IPS-20b (cell line): ENCODE measurements at regions not wholly inside any gene's neighbourhood (a gene's known extent, or its start where the extent isn't known, plus 50 kb on each side); places are given as distances from the start of the nearest gene placed in this dataset.

ENCODE experiments used
- H3K27ac ChIP-seq: one replicate; pipeline ENCODE4 v1.5.1; 2013; ENCODE audit warnings: low read length
- H3K27me3 ChIP-seq: 2 replicates; pipeline ENCODE4 v1.6.1; 2013; ENCODE audit warnings: mild to moderate bottlenecking, low read length, inconsistent platforms; ENCODE audit not compliant: insufficient read depth
- H3K36me3 ChIP-seq: 2 replicates; pipeline ENCODE4 v1.6.1; 2013; ENCODE audit warnings: low read depth, mild to moderate bottlenecking, inconsistent platforms, low read length, moderate library complexity; ENCODE audit not compliant: insufficient read depth
- H3K4me1 ChIP-seq: 2 replicates; pipeline ENCODE4 v1.6.1; 2013; ENCODE audit warnings: mild to moderate bottlenecking, control low read depth, inconsistent platforms, low read length, moderate library complexity; ENCODE audit not compliant: insufficient read depth
- H3K4me3 ChIP-seq: 2 replicates; pipeline ENCODE4 v1.5.1; 2013; ENCODE audit warnings: mild to moderate bottlenecking, low read length, inconsistent platforms
- H3K9ac ChIP-seq: 2 replicates; pipeline ENCODE4 v1.6.1; 2013; ENCODE audit warnings: low read depth, mild to moderate bottlenecking, inconsistent platforms, low read length, moderate library complexity
- H3K9me3 ChIP-seq: 2 replicates; pipeline ENCODE4 v1.6.1; 2013; ENCODE audit warnings: mild to moderate bottlenecking, low read depth, low read length, inconsistent platforms; ENCODE audit not compliant: insufficient read depth

DNA sequence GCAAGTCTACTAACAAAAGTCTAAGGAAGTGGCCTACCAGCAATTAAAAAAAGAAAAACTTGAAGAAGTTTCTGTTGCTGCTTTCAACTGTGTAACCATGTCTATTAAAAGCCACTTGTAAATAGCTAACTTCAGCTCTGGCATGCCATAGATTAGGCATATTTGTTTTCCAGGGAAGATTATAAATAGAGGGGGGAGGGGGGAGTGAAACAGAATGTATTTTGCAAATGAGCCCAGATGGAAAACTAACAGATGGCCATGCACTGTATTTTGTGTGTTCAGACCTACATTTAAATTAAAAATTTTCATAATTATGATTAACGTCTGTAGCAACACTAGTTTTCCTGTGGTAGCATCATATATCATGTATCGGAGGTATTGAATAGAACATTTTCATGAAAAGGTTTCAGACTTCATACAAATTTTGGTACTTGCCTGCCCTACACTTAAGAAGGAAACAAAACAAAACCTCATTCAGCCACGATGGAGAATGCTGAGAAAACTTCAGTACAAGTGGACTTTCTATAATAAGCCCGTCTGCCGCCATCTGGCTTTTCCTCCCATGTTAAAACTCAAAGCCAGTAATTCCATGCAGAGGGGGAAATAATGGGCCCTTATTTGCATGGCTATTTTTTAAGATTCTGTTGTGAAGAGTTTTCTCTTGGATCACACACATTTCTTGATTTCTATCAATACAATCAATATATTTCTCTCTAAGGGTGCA is 220.4 kb upstream of the SMARCA2 start:
- Histone ChIP-seq H3K4me3 (no peak overlapping the region), H3K9me3 (no peaks in the 10 kb centered on the region), H3K9ac (no peak overlapping the region), H3K36me3 (no peaks in the 10 kb centered on the region), H3K27me3 (no peaks in the 10 kb centered on the region; the same call in 1 of the 2 replicates), H3K4me1 (no peaks in the 10 kb centered on the region), H3K27ac (no peak overlapping the region)

GRCh38 chr9:1804128-1804865 is 210.8 kb upstream of the SMARCA2 start:
- Histone ChIP-seq H3K4me3 (no peak overlapping the region), H3K36me3 (no peaks in the 10 kb centered on the region), H3K9me3 (no peaks in the 10 kb centered on the region), H3K27ac (no peak overlapping the region), H3K27me3 (no peaks in the 10 kb centered on the region), H3K4me1 (no peaks in the 10 kb centered on the region), H3K9ac (no peak overlapping the region)

DNA sequence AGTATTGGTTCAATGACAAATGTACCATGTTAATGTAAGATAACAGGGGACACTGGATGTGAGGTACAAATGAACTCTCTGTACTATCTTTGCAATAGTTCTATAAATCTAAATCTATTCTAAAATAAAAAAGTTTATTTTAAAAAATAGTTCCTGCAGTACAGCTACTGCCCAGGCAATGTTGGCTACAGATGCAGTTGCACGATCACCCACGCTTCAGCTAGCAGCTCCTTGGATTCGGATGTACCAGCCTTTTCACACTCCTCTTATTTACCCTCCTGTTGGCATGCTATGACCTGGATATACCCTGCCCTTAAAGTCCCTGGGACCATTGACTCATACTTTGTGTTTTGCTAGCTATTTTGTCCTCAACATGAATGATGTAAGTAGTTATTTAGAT is 185.4 kb upstream of the SMARCA2 start:
- Histone ChIP-seq H3K27me3 (no peaks in the 10 kb centered on the region), H3K4me3 (no peak overlapping the region), H3K36me3 (no peaks in the 10 kb centered on the region), H3K4me1 (no peaks in the 10 kb centered on the region), H3K27ac (no peak overlapping the region), H3K9me3 (no peaks in the 10 kb centered on the region), H3K9ac (no peak overlapping the region)

GRCh38 chr9:1832960-1833359 is 182.2 kb upstream of the SMARCA2 start:
- Histone ChIP-seq H3K4me1 (no peaks in the 10 kb centered on the region), H3K4me3 (no peak overlapping the region), H3K27me3 (no peaks in the 10 kb centered on the region), H3K36me3 (no peaks in the 10 kb centered on the region), H3K9ac (no peak overlapping the region), H3K27ac (no peak overlapping the region), H3K9me3 (no peaks in the 10 kb centered on the region)

DNA sequence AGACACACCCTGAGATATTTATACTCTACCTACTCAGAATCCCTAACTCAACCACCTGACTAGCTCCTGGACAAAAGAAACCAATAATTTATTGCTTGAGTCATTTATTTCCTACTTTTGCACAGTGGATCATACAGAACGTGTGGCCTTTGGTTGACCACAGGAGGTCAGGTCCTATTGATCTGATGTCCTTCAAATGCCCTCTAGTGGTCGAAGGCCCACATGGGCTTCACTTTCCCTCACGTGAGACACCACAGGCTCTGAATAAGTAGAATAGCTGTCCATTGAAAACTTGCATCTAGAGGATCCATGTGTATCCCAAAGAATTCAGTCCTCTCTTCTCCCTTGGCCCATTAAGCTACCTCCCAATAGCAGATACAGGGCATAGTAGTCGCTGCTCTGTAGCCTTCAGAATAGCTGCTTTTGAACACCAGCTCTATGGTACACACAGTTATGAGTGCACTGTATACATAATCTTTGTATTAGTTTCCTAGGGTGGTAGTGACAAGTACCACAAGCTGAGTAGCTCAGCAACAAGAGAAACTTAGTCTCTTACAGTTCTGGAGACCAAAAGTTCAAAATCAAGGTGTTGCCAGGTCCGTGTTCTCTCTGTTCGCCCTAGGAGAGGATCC is 177.6 kb upstream of the SMARCA2 start:
- Histone ChIP-seq H3K36me3 (no peaks in the 10 kb centered on the region), H3K27ac (no peak overlapping the region), H3K9me3 (no peaks in the 10 kb centered on the region), H3K27me3 (no peaks in the 10 kb centered on the region), H3K4me1 (no peaks in the 10 kb centered on the region), H3K4me3 (no peak overlapping the region), H3K9ac (no peak overlapping the region)

- Histone ChIP-seq H3K36me3 (no peaks in the 10 kb centered on the region), H3K4me1 (no peaks in the 10 kb centered on the region), H3K4me3 (no peak overlapping the region), H3K9ac (no peak overlapping the region), H3K27ac (no peak overlapping the region), H3K27me3 (no peaks in the 10 kb centered on the region), H3K9me3 (no peaks in the 10 kb centered on the region)
Observed at GRCh38 chr9:1839909-1840308, 175.2 kb upstream of the SMARCA2 start.

DNA sequence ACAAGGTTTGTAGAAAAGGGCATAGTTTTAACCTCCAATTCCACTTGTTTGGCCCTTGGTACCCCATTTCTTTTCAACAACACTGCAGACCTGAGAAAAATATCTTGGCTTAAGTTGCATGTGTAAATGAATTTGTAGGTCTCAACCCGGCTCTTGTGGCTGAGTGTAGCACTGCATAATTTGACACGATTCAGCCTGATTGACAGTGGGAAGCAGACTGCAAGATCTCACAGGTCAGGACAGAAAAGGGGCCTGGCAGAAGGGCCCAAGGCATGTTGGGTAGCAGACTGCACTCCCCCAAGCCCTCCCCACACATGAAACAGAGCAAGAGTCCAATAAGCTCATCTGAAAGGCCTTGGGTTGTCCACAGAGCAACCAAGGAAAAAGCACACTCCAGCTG is 169.7 kb upstream of the SMARCA2 start:
- Histone ChIP-seq H3K9me3 (no peaks in the 10 kb centered on the region), H3K36me3 (no peaks in the 10 kb centered on the region), H3K4me1 (no peaks in the 10 kb centered on the region), H3K4me3 (no peak overlapping the region), H3K27ac (no peak overlapping the region), H3K9ac (no peak overlapping the region), H3K27me3 (no peaks in the 10 kb centered on the region)

DNA sequence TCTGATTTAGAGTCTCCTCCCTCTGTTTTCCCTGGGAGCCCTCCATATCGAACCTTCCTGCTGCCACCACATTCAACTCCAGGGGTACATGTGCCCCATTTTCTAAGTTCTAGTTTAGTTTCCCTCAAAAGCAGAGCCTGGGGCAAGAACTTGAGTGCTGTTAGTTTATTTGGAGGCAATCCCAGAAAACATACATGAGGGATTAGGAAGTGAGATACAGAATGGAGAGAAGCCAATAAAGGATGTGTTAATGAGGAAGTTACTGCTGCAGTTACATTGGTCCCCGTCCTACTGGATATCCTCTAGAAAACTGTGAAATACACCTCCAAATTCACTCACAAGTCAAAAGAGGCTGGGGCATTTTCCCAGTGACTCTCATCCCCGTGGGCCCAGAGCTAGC is 159.4 kb upstream of the SMARCA2 start:
- no peak overlapping the region for H3K9ac ChIP-seq
- no peaks in the 10 kb centered on the region for H3K4me1 ChIP-seq
- H3K36me3 ChIP-seq, result no peaks in the 10 kb centered on the region
- no peak overlapping the region for H3K4me3 ChIP-seq
- no peak overlapping the region for H3K27ac ChIP-seq
- no peaks in the 10 kb centered on the region for H3K27me3 ChIP-seq
- H3K9me3 ChIP-seq, result peaks cover 6% of the 10 kb centered on the region; the same call in 1 of the 2 replicates

DNA sequence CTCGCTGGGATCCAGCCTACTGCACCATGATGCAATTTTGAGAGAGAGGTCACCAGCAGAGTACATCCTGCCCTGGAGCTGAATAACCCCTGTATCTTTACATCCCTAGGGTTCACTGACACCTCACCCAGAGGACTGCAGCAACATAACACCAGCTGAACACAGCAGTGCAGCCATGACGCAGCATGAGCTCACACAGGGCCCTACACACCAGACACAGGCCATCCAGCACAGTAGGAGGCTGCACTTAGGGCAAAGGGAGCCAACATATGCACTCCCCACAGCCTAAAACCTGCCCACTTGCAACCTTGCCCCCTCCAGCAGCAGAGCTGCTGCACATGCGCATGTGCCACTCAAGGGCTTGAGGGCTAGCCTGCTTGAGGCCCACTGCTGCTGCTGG is 157.3 kb upstream of the SMARCA2 start:
- Histone ChIP-seq H3K9me3 (peaks cover 8% of the 10 kb centered on the region; the same call in 1 of the 2 replicates), H3K27me3 (no peaks in the 10 kb centered on the region)

DNA sequence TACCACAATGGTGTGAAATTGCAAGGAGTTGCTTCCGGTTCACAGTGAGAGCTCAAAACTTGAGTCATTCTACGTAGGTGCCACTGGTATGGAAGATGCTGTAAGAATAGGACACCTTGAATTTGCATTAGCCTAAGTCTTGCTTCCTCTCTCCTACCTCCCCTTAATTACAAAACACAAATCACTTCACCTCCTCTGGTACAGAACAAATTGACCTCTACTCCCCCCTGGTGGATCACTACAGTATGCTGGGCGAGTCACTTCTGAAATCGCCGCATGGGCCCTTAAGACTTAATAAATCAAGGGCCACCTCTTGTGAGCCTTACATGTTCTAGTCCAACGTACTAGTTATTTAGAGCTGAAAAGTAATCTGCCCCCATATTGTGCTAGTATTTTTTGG is 145.3 kb upstream of the SMARCA2 start:
- no peak overlapping the region for H3K4me3 ChIP-seq
- H3K9me3 ChIP-seq, result no peaks in the 10 kb centered on the region
- H3K27ac ChIP-seq, result no peak overlapping the region
- no peaks in the 10 kb centered on the region for H3K27me3 ChIP-seq
- no peak overlapping the region for H3K9ac ChIP-seq
- H3K36me3 ChIP-seq, result no peaks in the 10 kb centered on the region
- H3K4me1 ChIP-seq, result peaks cover 7% of the 10 kb centered on the region; the same call in 1 of the 2 replicates

More for the DNA sequence above, 157.3 kb upstream of the SMARCA2 start:
- H3K4me1 ChIP-seq, result no peaks in the 10 kb centered on the region
- no peak overlapping the region for H3K4me3 ChIP-seq
- H3K9ac ChIP-seq, result no peak overlapping the region
- H3K27ac ChIP-seq, result no peak overlapping the region
- no peaks in the 10 kb centered on the region for H3K36me3 ChIP-seq

DNA sequence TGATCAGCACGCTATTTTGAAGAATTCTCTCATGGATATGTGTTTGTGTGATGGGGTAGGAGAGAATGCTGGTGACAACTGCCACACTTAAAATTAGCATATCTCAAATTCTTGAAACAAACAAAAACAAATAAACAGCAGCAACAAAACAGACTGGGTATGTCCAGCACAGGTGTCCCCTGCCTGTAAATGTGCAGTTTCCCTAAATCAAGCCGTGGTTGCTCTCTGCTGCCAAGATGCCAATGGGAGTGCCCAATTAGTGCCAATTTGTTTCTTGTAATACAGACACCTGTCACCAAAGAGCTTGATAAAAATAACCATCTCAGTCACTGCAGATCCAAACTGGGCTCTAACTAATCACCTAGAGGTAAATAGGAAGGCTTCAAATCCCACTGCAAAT is 144.2 kb upstream of the SMARCA2 start:
- H3K9me3 ChIP-seq, result no peaks in the 10 kb centered on the region
- no peaks in the 10 kb centered on the region for H3K27me3 ChIP-seq
- H3K4me3 ChIP-seq, result no peak overlapping the region
- H3K27ac ChIP-seq, result no peak overlapping the region
- H3K4me1 ChIP-seq, result peaks cover 7% of the 10 kb centered on the region; the same call in 1 of the 2 replicates
- no peak overlapping the region for H3K9ac ChIP-seq
- no peaks in the 10 kb centered on the region for H3K36me3 ChIP-seq
